Stomach (tissue), 4 donors: ENCODE measurements at regions not wholly inside any gene's neighbourhood (a gene's known extent, or its start where the extent isn't known, plus 50 kb on each side); places are given as distances from the start of the nearest gene placed in this dataset.

Source experiments
- CTCF ChIP-seq, 7 experiments: fragments of 450-650 bp in 4 of 7; fragments of 200-600 bp in 3 of 7; sonication (generic) in 3 of 7; IDR thresholded peaks; one replicate each; pipeline ENCODE4 v1.5.1; 2016 to 2019; ENCODE audit warnings: antibody characterized with exemption in 7 of 7, control low read depth in 2 of 7, mild to moderate bottlenecking in 1 of 7
- EP300 ChIP-seq: sonication (generic); formaldehyde crosslinking; IDR thresholded peaks from one replicate; pipeline ENCODE4 v1.6.1; 2017; ENCODE audit warnings: antibody characterized with exemption
- POLR2A ChIP-seq, 4 donors: fragments of 450-650 bp; IDR thresholded peaks; one replicate each; pipeline ENCODE4 v1.6.1; 2016; ENCODE audit warnings: antibody characterized with exemption in 4 of 4, control low read depth in 2 of 4, mild to moderate bottlenecking in 1 of 4, moderate library complexity in 1 of 4

- TF ChIP-seq POLR2A (IDR thresholded peaks at IDR 0.05) (no peak), CTCF (IDR thresholded peaks at IDR 0.05) (no peak), EP300 (no peak)
These were observed 462.8 kb upstream of the CBLB start for GRCh38 chr3:106331636-106332035.
